ENCODE measurements at regions not wholly inside any gene's neighbourhood (a gene's known extent, or its start where the extent isn't known, plus 50 kb on each side); places are given as distances from the start of the nearest gene placed in this dataset.
A peak's percentile ranks its signal among the peaks of the same experiment; 100 is the strongest.

DNA sequence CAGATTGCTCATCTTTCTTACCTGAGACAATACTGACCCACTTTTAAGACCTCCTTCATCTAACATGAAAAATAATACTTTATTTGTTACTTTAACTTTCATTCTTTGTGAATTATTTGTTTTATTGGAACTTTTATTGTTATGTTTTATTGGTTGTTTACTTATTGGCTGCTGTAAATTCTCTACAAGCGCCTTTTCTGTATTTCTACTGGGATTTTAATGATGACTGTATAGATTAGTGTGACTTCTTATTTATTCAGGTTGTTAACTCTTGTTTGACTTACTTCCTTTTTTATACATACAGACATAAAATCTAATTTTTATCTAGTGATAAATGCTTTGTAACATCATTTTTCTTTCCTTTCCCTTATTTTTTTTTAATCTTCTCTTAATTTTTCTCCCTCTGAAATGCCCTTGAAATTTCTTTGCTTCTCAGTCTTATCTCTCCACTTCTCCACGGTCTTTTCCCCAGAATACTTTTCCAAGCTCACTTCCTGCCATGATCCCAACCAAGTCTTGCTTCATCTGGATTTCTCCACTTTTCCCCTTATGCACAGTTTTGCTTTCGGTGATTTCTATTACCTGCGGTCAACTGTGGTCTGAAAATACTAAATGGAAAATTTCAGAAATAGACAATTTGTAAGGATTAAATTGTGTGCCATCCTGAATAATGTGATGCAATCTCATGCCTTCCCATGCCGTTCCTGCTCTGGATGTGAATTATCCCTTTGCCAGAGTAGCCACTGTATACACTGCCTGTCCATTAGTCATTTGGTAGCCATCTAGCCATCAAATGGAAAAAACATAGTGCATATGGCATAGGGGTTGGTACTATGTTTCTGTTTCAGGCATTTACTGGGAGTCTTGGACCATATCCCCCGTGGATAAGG, 265.9 kb downstream of the PRL start:
- H3K27me3 ChIP-seq (ENCODE audit: insufficient read depth, low read length, poor library complexity) = no peaks in the 10 kb centered on the region
- H3K79me2 ChIP-seq (ENCODE audit: insufficient read depth, low read length) = peaks cover 8% of the 10 kb centered on the region; the same call in 1 of the 2 replicates
- DNase-seq (no peak), ATAC-seq (ENCODE audit: insufficient read depth, low read depth) (no peak)
- no peaks in the 10 kb centered on the region for H4K20me1 ChIP-seq (ENCODE audit: insufficient read depth, low read length)
- no peak overlapping the region for H2AFZ ChIP-seq (ENCODE audit: low read depth, low read length)
- H3K36me3 ChIP-seq (ENCODE audit: insufficient read depth, low read length) = peaks cover 17% of the 10 kb centered on the region
- H3K4me3 ChIP-seq (ENCODE audit: low read depth in 1 of 2, low read length in 2 of 2) = no peak overlapping the region
- H3K4me2 ChIP-seq (ENCODE audit: insufficient read depth, low read length) = no peak overlapping the region
- no peaks in the 10 kb centered on the region for H3K9me3 ChIP-seq (ENCODE audit: insufficient read depth, low read length, severe bottlenecking)
- TF ChIP-seq EZH2 (IDR thresholded peaks at IDR 0.05; ENCODE audit: borderline replicate concordance, low read depth, low read length, severe bottlenecking) = no peak
- no peak for TF ChIP-seq CTCF (IDR thresholded peaks at IDR 0.05; ENCODE audit: borderline replicate concordance, extremely low read depth, low read length, poor library complexity, severe bottlenecking)
- no peak overlapping the region for H3K9ac ChIP-seq (ENCODE audit: low read depth, low read length)
- 0 out of 2 replicates have a peak overlapping the region, but pooled peaks have one; percentile 37 for H3K27ac ChIP-seq (ENCODE audit: low read length)
- peaks cover 37% of the 10 kb centered on the region for H3K4me1 ChIP-seq (ENCODE audit: insufficient read depth, low read length)

DNA sequence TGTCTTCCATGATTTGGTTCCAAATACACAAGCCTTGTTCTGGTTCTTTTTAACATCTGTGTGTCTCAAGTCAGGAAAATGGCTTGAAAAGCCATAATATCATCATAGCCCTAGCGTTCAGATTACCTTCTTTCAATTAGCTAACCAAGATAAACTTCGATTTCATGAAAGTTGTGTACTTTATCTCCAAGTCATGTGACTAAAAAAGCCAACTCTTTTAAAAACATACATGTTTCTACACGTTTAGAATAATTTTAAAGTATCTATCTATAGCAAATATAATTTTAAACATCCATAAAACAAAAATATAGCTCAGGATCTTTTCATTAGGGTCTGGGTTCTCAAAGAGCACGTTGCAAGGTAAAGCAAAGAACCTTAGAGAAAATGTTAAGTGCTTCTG, 261.1 kb downstream of the PRL start:
- no peaks in the 10 kb centered on the region; the same call in 1 of the 2 replicates for H3K79me2 ChIP-seq (ENCODE audit: insufficient read depth, low read length)
- H3K27ac ChIP-seq (ENCODE audit: low read length) = 0 out of 2 replicates have a peak overlapping the region, but pooled peaks have one; percentile 29
- no peak overlapping the region for H2AFZ ChIP-seq (ENCODE audit: low read depth, low read length)
- no peaks in the 10 kb centered on the region for H3K27me3 ChIP-seq (ENCODE audit: insufficient read depth, low read length, poor library complexity)
- no peak overlapping the region for H3K9ac ChIP-seq (ENCODE audit: low read depth, low read length)
- H3K4me3 ChIP-seq (ENCODE audit: low read depth in 1 of 2, low read length in 2 of 2) = no peak overlapping the region
- TF ChIP-seq CTCF (IDR thresholded peaks at IDR 0.05; ENCODE audit: borderline replicate concordance, extremely low read depth, low read length, poor library complexity, severe bottlenecking) = no peak
- no peak for TF ChIP-seq EZH2 (IDR thresholded peaks at IDR 0.05; ENCODE audit: borderline replicate concordance, low read depth, low read length, severe bottlenecking)
- H4K20me1 ChIP-seq (ENCODE audit: insufficient read depth, low read length) = no peaks in the 10 kb centered on the region
- H3K36me3 ChIP-seq (ENCODE audit: insufficient read depth, low read length) = peaks cover 23% of the 10 kb centered on the region
- H3K4me2 ChIP-seq (ENCODE audit: insufficient read depth, low read length) = no peak overlapping the region
- ATAC-seq (ENCODE audit: insufficient read depth, low read depth) (no peak), DNase-seq (no peak)
- H3K9me3 ChIP-seq (ENCODE audit: insufficient read depth, low read length, severe bottlenecking) = peaks cover 10% of the 10 kb centered on the region
- H3K4me1 ChIP-seq (ENCODE audit: insufficient read depth, low read length) = no peaks in the 10 kb centered on the region; the same call in 1 of the 2 replicates

- Histone ChIP-seq H3K36me3 (ENCODE audit: insufficient read depth, low read length) (peaks cover 20% of the 10 kb centered on the region), H2AFZ (ENCODE audit: low read depth, low read length) (no peak overlapping the region), H3K27ac (ENCODE audit: low read length) (peak overlapping the region; percentile 18; the same call in 1 of the 2 replicates), H3K4me1 (ENCODE audit: insufficient read depth, low read length) (no peaks in the 10 kb centered on the region; the same call in 1 of the 2 replicates), H4K20me1 (ENCODE audit: insufficient read depth, low read length) (no peaks in the 10 kb centered on the region), H3K27me3 (ENCODE audit: insufficient read depth, low read length, poor library complexity) (no peaks in the 10 kb centered on the region), H3K9ac (ENCODE audit: low read depth, low read length) (no peak overlapping the region), H3K4me3 (ENCODE audit: low read depth in 1 of 2, low read length in 2 of 2) (no peak overlapping the region), H3K4me2 (ENCODE audit: insufficient read depth, low read length) (no peak overlapping the region), H3K9me3 (ENCODE audit: insufficient read depth, low read length, severe bottlenecking) (peaks cover 10% of the 10 kb centered on the region), H3K79me2 (ENCODE audit: insufficient read depth, low read length) (no peaks in the 10 kb centered on the region; the same call in 1 of the 2 replicates)
- TF ChIP-seq CTCF (IDR thresholded peaks at IDR 0.05; ENCODE audit: borderline replicate concordance, extremely low read depth, low read length, poor library complexity, severe bottlenecking) = no peak
- no peak for TF ChIP-seq EZH2 (IDR thresholded peaks at IDR 0.05; ENCODE audit: borderline replicate concordance, low read depth, low read length, severe bottlenecking)
- DNase-seq = no peak
- ATAC-seq (ENCODE audit: insufficient read depth, low read depth) = no peak
These were observed 260.6 kb downstream of the PRL start for GRCh38 chr6:22036275-22036674.
